ENCODE measurements at regions not wholly inside any gene's neighbourhood (a gene's known extent, or its start where the extent isn't known, plus 50 kb on each side); places are given as distances from the start of the nearest gene placed in this dataset.

DNA sequence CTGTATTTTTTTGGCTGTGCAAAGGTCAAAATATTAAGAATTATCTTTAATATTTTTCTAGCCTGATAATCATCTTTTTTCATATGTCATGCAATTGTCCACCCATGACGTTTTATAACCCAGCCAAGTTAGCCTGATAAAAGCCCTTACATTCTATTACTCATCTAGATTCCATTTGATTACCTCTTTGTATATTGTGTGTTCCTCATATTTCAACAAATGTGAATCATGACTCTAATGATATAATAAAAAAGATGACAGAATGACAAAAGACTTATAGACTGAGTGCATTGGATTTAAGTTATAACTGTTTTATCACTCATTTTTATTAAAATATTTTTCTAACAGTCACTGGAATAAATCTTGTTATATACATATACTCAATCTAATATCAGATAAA is 1560.0 kb upstream of the LRRTM3 start:
- no peaks in the 10 kb centered on the region for H3K27me3 Mint-ChIP-seq (ENCODE audit: low read depth)
- no peak overlapping the region for H3K27ac Mint-ChIP-seq (ENCODE audit: unreplicated experiment)
- H3K36me3 Mint-ChIP-seq (ENCODE audit: low read depth) = no peaks in the 10 kb centered on the region
- H3K4me3 Mint-ChIP-seq (ENCODE audit: unreplicated experiment) = no peak overlapping the region
- TF ChIP-seq, protein P1, sequence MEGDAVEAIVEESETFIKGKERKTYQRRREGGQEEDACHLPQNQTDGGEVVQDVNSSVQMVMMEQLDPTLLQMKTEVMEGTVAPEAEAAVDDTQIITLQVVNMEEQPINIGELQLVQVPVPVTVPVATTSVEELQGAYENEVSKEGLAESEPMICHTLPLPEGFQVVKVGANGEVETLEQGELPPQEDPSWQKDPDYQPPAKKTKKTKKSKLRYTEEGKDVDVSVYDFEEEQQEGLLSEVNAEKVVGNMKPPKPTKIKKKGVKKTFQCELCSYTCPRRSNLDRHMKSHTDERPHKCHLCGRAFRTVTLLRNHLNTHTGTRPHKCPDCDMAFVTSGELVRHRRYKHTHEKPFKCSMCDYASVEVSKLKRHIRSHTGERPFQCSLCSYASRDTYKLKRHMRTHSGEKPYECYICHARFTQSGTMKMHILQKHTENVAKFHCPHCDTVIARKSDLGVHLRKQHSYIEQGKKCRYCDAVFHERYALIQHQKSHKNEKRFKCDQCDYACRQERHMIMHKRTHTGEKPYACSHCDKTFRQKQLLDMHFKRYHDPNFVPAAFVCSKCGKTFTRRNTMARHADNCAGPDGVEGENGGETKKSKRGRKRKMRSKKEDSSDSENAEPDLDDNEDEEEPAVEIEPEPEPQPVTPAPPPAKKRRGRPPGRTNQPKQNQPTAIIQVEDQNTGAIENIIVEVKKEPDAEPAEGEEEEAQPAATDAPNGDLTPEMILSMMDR (IDR thresholded peaks at IDR 0.05) = no peak
- DNase-seq (ENCODE audit: low spot score) = no peak
- H3K4me1 Mint-ChIP-seq (ENCODE audit: low read depth) = no peaks in the 10 kb centered on the region
- no peaks in the 10 kb centered on the region for H3K9me3 Mint-ChIP-seq (ENCODE audit: low read depth)

DNA sequence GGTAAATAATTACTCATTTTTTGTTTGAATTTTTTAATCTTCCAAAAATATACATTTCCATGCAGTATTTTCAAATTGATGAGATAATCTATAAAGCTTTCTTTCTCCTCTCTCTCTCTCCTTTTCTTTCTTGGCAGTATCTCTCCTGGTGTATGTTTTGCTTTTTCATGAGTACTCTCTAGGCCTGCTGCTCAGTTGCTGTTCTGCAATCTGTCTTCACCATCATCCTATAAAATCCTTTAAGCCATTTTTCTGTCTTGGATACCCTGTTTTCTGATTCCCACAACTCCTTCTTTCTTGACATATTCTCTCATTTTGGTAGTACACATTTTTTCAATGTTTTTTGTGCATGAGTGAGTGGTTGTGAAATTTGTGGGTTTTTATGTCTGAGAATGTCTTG is 1558.1 kb upstream of the LRRTM3 start:
- Mint-ChIP-seq H3K4me1 (ENCODE audit: low read depth) (no peaks in the 10 kb centered on the region), H3K36me3 (ENCODE audit: low read depth) (no peaks in the 10 kb centered on the region), H3K4me3 (ENCODE audit: unreplicated experiment) (no peak overlapping the region), H3K9me3 (ENCODE audit: low read depth) (no peaks in the 10 kb centered on the region), H3K27me3 (ENCODE audit: low read depth) (no peaks in the 10 kb centered on the region), H3K27ac (ENCODE audit: unreplicated experiment) (no peak overlapping the region)
- TF ChIP-seq, protein P1 (IDR thresholded peaks at IDR 0.05) = no peak
- DNase-seq (ENCODE audit: low spot score) = no peak

DNA sequence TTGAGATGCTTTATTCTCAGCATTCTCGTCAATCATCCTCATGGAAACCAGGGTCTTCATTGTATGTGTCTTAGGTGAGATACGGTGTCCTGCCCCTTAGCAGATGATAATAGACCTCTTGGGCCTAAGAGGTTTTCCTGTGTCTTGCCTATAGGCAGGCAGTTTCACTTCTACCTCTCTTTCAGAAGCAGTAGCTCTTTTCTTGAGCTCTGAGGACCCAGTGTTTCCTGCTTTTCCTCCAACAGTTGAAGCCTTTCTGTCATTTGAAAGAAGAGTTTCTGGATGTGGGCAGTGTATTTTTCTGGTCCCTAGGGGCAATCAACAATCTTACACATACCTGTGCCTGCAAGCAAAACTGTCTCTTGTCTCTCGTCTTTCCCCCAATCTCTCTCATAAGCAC is 1550.3 kb upstream of the LRRTM3 start:
- H3K36me3 Mint-ChIP-seq (ENCODE audit: low read depth) = no peaks in the 10 kb centered on the region
- H3K4me3 Mint-ChIP-seq (ENCODE audit: unreplicated experiment) = no peak overlapping the region
- H3K9me3 Mint-ChIP-seq (ENCODE audit: low read depth) = no peaks in the 10 kb centered on the region
- peaks cover 7% of the 10 kb centered on the region for H3K4me1 Mint-ChIP-seq (ENCODE audit: low read depth)
- no peak for DNase-seq (ENCODE audit: low spot score)
- H3K27ac Mint-ChIP-seq (ENCODE audit: unreplicated experiment) = no peak overlapping the region
- H3K27me3 Mint-ChIP-seq (ENCODE audit: low read depth) = no peaks in the 10 kb centered on the region
- TF ChIP-seq, protein P1 (IDR thresholded peaks at IDR 0.05) = no peak

DNA sequence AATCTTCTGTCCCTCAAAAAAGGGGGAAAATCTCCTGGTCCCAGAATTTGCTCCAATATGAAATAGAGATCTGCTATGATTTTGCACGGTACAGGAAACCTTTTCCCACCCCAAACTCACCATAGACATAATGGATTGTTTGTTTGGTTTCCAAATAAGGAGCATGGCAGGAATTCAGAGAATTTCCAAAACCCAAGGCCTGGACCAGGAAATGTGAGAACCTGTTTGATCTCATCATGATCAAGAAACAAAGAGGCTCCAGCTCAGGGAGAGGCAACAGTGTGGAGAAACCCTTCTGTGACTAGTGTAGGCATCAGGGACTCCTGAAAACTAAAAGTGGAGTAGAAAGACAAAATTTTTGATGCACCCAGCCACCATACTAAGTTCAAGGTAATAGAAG is 1548.1 kb upstream of the LRRTM3 start:
- H3K36me3 Mint-ChIP-seq (ENCODE audit: low read depth) = no peaks in the 10 kb centered on the region
- TF ChIP-seq, protein P1 (IDR thresholded peaks at IDR 0.05) = no peak
- H3K27me3 Mint-ChIP-seq (ENCODE audit: low read depth) = no peaks in the 10 kb centered on the region
- no peak for DNase-seq (ENCODE audit: low spot score)
- H3K27ac Mint-ChIP-seq (ENCODE audit: unreplicated experiment) = no peak overlapping the region
- no peak overlapping the region for H3K4me3 Mint-ChIP-seq (ENCODE audit: unreplicated experiment)
- H3K4me1 Mint-ChIP-seq (ENCODE audit: low read depth) = peaks cover 7% of the 10 kb centered on the region
- no peaks in the 10 kb centered on the region for H3K9me3 Mint-ChIP-seq (ENCODE audit: low read depth)

DNA sequence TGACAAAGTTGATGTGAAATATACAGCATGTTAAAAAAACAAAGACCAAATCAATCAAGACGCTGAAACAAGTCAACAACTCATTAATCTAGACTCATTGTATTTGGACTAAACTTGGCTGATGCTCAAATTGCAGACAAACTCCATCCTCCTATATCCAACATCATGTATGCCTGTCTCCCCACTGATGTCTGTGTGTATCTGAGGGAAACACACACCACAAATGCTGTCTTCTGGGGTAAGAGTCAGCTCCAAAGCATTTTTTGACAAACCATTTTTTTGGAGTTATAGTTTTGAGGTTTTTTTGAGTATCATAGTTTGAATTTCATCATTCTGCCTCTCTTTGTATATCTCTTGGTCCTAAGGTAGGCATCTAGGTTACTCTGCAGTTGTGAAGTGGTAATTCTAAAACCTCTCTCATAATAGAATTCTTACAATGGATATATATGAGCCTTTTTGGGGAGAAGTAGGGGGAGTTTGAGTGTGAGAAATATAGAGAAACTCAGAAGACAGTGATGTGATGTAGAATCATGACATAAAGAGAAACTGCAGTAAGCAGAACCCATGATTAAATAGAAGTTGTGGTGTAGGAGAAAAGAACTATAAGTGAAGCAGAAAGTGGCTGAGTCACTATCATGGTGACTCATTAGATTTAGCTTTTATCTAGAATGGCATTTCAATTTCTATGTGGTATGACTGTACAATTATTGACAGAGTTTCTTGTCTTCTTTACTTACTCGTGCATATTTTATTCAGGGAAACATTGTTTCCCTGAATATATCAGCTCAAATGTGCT is 1531.1 kb upstream of the LRRTM3 start:
- Mint-ChIP-seq H3K4me1 (ENCODE audit: low read depth) (peaks cover 26% of the 10 kb centered on the region), H3K4me3 (ENCODE audit: unreplicated experiment) (no peak overlapping the region), H3K36me3 (ENCODE audit: low read depth) (no peaks in the 10 kb centered on the region), H3K9me3 (ENCODE audit: low read depth) (no peaks in the 10 kb centered on the region), H3K27me3 (ENCODE audit: low read depth) (no peaks in the 10 kb centered on the region), H3K27ac (ENCODE audit: unreplicated experiment) (peak overlapping the region; percentile 83)
- DNase-seq (ENCODE audit: low spot score) = no peak
- TF ChIP-seq, protein P1 (IDR thresholded peaks at IDR 0.05) = no peak
